D721Med (cell line): ENCODE measurements at regions not wholly inside any gene's neighbourhood (a gene's known extent, or its start where the extent isn't known, plus 50 kb on each side); places are given as distances from the start of the nearest gene placed in this dataset.
"Not testable (repeated sequence)": the region's sequence is repeated elsewhere in the genome, so short reads cannot be mapped to it uniquely, and the experiment has no call there.

ENCODE experiments used
- DNase-seq: peaks from one replicate; pipeline ENCODE4 v3.0.0; 2011; ENCODE audit warnings: low spot score; ENCODE audit not compliant: insufficient read length
- FAIRE-seq: peaks from 2 replicates; lab custom pipeline; 2011; peaks lifted over from hg19 to GRCh38; lab: Jason Lieb, UNC
- CTCF ChIP-seq: IDR thresholded peaks from 2 replicates; pipeline ENCODE4 v1.5.1; 2012; ENCODE audit warnings: mild to moderate bottlenecking, control low read depth; ENCODE audit not compliant: insufficient read depth; ENCODE audit errors: missing control alignments

GRCh38 chr21:17201741-17202260, 311.0 kb upstream of the CXADR start:
- TF ChIP-seq CTCF, result no peak
- FAIRE-seq (no peak), DNase-seq (no peak)

- FAIRE-seq (no peak), DNase-seq (no peak)
- TF ChIP-seq CTCF, result no peak
These were observed 298.0 kb upstream of the CXADR start for GRCh38 chr21:17214801-17215200.

GRCh38 chr21:17219050-17219449, 293.8 kb upstream of the CXADR start:
- not testable (repeated sequence) for FAIRE-seq, DNase-seq

- FAIRE-seq (no peak), DNase-seq (no peak)
- no peak for TF ChIP-seq CTCF
These were observed 281.7 kb upstream of the CXADR start for GRCh38 chr21:17231124-17231523.

GRCh38 chr21:17231771-17232170, 281.1 kb upstream of the CXADR start:
- TF ChIP-seq CTCF, result no peak

GRCh38 chr21:17238468-17238867, 274.4 kb upstream of the CXADR start:
- DNase-seq (no peak), FAIRE-seq (no peak)
- no peak for TF ChIP-seq CTCF

More at GRCh38 chr21:17231771-17232170, 281.1 kb upstream of the CXADR start:
- no peak for DNase-seq
- no peak for FAIRE-seq

- no peak for FAIRE-seq
- no peak for DNase-seq
These were observed 262.0 kb upstream of the CXADR start for GRCh38 chr21:17250778-17251241.

More at GRCh38 chr21:17250778-17251241, 262.0 kb upstream of the CXADR start:
- TF ChIP-seq CTCF, result no peak
